Psoas muscle (tissue), 7 donors: ENCODE measurements at regions not wholly inside any gene's neighbourhood (a gene's known extent, or its start where the extent isn't known, plus 50 kb on each side); places are given as distances from the start of the nearest gene placed in this dataset.

Experiments
- ATAC-seq, 4 donors: fragments of 200-7000 bp; cut with Tn5 transposase; one replicate each; pipeline ENCODE4 v1.9.1; 2020; ENCODE audit warnings: moderate library complexity in 3 of 4, mild to moderate bottlenecking in 2 of 4
- DNase-seq, 2 donors: peaks; one replicate each; pipeline ENCODE4 v3.0.0-alpha.2; 2020
- H3K27ac ChIP-seq: fragments of 200-600 bp; one replicate; pipeline ENCODE4 v1.8.0; 2022
- H3K27me3 ChIP-seq, 3 donors: fragments of 200-600 bp in 1 of 3; one replicate each; pipeline versions ENCODE4 v1.6.1 to v1.8.0; 2013 to 2022; ENCODE audit warnings: low read length in 2 of 3, mild to moderate bottlenecking in 2 of 3, moderate library complexity in 1 of 3; ENCODE audit not compliant: insufficient read depth in 3 of 3
- H3K36me3 ChIP-seq, 2 donors: fragments of 200-600 bp in 1 of 2; one replicate each; pipeline versions ENCODE4 v1.6.1 to v1.8.0; 2013 to 2022; ENCODE audit warnings: low read depth in 1 of 2, mild to moderate bottlenecking in 1 of 2, moderate library complexity in 1 of 2; ENCODE audit not compliant: insufficient read depth in 1 of 2
- H3K4me1 ChIP-seq: fragments of 200-600 bp; one replicate; pipeline ENCODE4 v1.8.0; 2022
- H3K4me3 ChIP-seq: fragments of 200-600 bp; one replicate; pipeline ENCODE4 v1.8.0; 2022; ENCODE audit warnings: mild to moderate bottlenecking
- H3K9me3 ChIP-seq: fragments of 200-600 bp; one replicate; pipeline ENCODE4 v1.8.0; 2022
- CTCF ChIP-seq: fragments of 200-600 bp; IDR thresholded peaks from one replicate; pipeline ENCODE4 v1.8.0; 2022; ENCODE audit warnings: antibody characterized with exemption
- WGBS, 3 donors: extraction: QIAGEN DNeasy Blood & Tissue Kit; methylation state at CpG; one replicate each; pipeline versions ENCODE4 v1.1.6 to v1.1.7; 2013; 5-methylcytosine and 5-hydroxymethylcytosine counted together
- intact Hi-C, 2 donors: fragments of 100-400 bp; cut with DNase I; formaldehyde crosslinking; loops; one replicate each; pipeline versions ENCODE4 v1.11.0 to v1.14.2; 2022
- donor health status: healthy with polysubstance abuse.
- donor health status: DM: no; HTN: no; CAD: no; lungs with moderate emphysema.
- donor health status: Bipolar disorder and iron deficiency.
- donor health status: healthy.
- donor health status: DM: yes; HTN: yes; CAD: no.
- donor health status: DM: no; HTN: no; CAD: no.
- donor health status: DM: yes; HTN: yes; CAD: no.

GRCh38 chrX:4682636-4683035, 969.2 kb upstream of the PRKX start:
- ATAC-seq, result no peak
- no peaks in the 10 kb centered on the region for H3K9me3 ChIP-seq

GRCh38 chrX:4675686-4676300, 962.3 kb upstream of the PRKX start:
- H3K4me3 ChIP-seq, result no peak overlapping the region
- no peaks in the 10 kb centered on the region for H3K4me1 ChIP-seq
- intact Hi-C loops, result no loop called here
- no peaks in the 10 kb centered on the region for H3K27me3 ChIP-seq
- ATAC-seq (no peak), DNase-seq (no peak)
- H3K27ac ChIP-seq, result no peak overlapping the region
- 42 to 58% (median 48%) methylated on average over 4 of the region's 4 CpGs for WGBS, 3 donors
- no peak for TF ChIP-seq CTCF
- H3K9me3 ChIP-seq, result no peaks in the 10 kb centered on the region
- no peaks in the 10 kb centered on the region for H3K36me3 ChIP-seq

More at GRCh38 chrX:4682636-4683035, 969.2 kb upstream of the PRKX start:
- Histone ChIP-seq H3K4me3 (no peak overlapping the region), H3K36me3 (no peaks in the 10 kb centered on the region), H3K27ac (no peak overlapping the region), H3K27me3 (no peaks in the 10 kb centered on the region), H3K4me1 (no peaks in the 10 kb centered on the region)
- DNase-seq, result no peak
- no peak for TF ChIP-seq CTCF
- 34 to 55% (median 36%) methylated on average over 6 of the region's 6 CpGs for WGBS, 3 donors
- intact Hi-C loops, result no loop called here

DNA sequence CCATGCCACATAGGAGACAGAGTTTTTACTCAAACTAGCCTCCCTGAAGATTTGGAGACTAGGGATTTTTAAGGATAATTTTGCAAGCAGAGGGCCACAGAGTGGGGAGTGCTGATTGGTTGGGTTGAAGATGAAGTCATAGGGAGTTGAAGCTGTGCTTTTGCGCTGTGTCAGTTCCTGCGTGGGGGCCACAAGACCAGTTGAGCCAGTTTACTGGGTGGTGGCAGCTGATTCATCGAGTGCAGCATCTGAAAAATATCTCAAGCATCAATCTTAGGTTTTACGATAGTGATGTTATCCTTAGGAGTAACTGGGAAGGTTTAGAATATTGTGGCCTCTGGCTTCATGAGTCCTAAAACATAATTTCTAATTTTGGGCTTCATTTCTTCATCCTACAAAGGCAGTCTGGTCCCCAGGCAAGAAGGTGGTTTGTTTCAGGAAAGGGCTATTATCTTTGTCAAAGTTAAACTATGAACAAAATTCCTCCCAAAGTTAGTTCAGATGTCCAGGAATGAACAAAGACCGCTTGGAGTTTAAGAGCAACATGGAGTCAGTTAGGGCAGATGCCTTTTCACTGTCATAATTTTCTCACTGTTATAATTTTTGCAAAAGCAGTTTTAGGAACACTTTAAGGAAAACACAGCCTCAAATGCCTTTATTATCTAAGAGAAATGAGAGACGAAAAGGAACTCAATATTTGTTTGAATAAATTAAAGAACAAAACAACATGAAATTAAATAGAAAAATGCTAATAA, 960.8 kb upstream of the PRKX start:
- intact Hi-C loops, result no loop called here
- no peaks in the 10 kb centered on the region for H3K9me3 ChIP-seq
- no peak for TF ChIP-seq CTCF
- no peak for DNase-seq
- H3K4me3 ChIP-seq, result no peak overlapping the region
- no peaks in the 10 kb centered on the region for H3K4me1 ChIP-seq
- WGBS, 3 donors, result 81 to 86% (median 83%) methylated on average over 6 of the region's 6 CpGs
- no peaks in the 10 kb centered on the region for H3K36me3 ChIP-seq
- H3K27me3 ChIP-seq, result no peaks in the 10 kb centered on the region
- ATAC-seq, result no peak
- H3K27ac ChIP-seq, result no peak overlapping the region

GRCh38 chrX:4671344-4671743, 957.9 kb upstream of the PRKX start:
- Histone ChIP-seq H3K27me3 (no peaks in the 10 kb centered on the region), H3K36me3 (no peaks in the 10 kb centered on the region), H3K4me1 (no peaks in the 10 kb centered on the region), H3K4me3 (no peak overlapping the region), H3K27ac (no peak overlapping the region), H3K9me3 (peaks cover 6% of the 10 kb centered on the region)
- no peak for TF ChIP-seq CTCF
- DNase-seq (no peak), ATAC-seq (no peak)
- 34 to 54% (median 40%) methylated on average over 4 of the region's 4 CpGs for WGBS, 3 donors
- intact Hi-C loops, result no loop called here
